Endothelial cell of umbilical vein (primary cell): ENCODE measurements at regions not wholly inside any gene's neighbourhood (a gene's known extent, or its start where the extent isn't known, plus 50 kb on each side); places are given as distances from the start of the nearest gene placed in this dataset.

Source experiments
- CTCF ChIP-seq, 2 donors: IDR thresholded peaks; 1 replicate in 1 of 2; 2 replicates in 1 of 2; pipeline ENCODE4 v1.5.1; 2011; ENCODE audit warnings: low read length in 2 of 2, mild to moderate bottlenecking in 2 of 2, moderate library complexity in 2 of 2, control low read depth in 1 of 2, inconsistent platforms in 1 of 2, low read depth in 1 of 2; ENCODE audit not compliant: insufficient read depth in 1 of 2; ENCODE audit errors: extremely low read depth in 1 of 2
- EZH2 ChIP-seq: IDR thresholded peaks from 2 replicates; pipeline ENCODE4 v1.6.1; 2012; ENCODE audit warnings: borderline replicate concordance, low read depth, mild to moderate bottlenecking, moderate library complexity, low read length, inconsistent platforms; ENCODE audit not compliant: severe bottlenecking
- GATA2 ChIP-seq: IDR thresholded peaks from 2 replicates; pipeline ENCODE4 v1.7.0; 2011; ENCODE audit warnings: low read depth, mild to moderate bottlenecking, moderate library complexity, mixed read lengths, low read length; ENCODE audit not compliant: insufficient read length, insufficient read depth
- POLR2A ChIP-seq: IDR thresholded peaks from 2 replicates; pipeline ENCODE4 v1.6.1; 2012; ENCODE audit warnings: low read depth, mild to moderate bottlenecking, control low read depth, low read length

GRCh38 chr3:110575702-110576101, 495.9 kb upstream of the NECTIN3 start:
- TF ChIP-seq CTCF (IDR thresholded peaks at IDR 0.05; ENCODE audit: extremely low read depth in 1 of 2, insufficient read depth in 1 of 2, low read depth in 1 of 2, low read length in 2 of 2) (no peak), POLR2A (no peak), GATA2 (no peak), EZH2 (no peak)
